ENCODE measurements at regions not wholly inside any gene's neighbourhood (a gene's known extent, or its start where the extent isn't known, plus 50 kb on each side); places are given as distances from the start of the nearest gene placed in this dataset.

GRCh38 chr1:34450325-34450724, 273.6 kb downstream of the C1orf94 start:
- TF ChIP-seq, protein P1, sequence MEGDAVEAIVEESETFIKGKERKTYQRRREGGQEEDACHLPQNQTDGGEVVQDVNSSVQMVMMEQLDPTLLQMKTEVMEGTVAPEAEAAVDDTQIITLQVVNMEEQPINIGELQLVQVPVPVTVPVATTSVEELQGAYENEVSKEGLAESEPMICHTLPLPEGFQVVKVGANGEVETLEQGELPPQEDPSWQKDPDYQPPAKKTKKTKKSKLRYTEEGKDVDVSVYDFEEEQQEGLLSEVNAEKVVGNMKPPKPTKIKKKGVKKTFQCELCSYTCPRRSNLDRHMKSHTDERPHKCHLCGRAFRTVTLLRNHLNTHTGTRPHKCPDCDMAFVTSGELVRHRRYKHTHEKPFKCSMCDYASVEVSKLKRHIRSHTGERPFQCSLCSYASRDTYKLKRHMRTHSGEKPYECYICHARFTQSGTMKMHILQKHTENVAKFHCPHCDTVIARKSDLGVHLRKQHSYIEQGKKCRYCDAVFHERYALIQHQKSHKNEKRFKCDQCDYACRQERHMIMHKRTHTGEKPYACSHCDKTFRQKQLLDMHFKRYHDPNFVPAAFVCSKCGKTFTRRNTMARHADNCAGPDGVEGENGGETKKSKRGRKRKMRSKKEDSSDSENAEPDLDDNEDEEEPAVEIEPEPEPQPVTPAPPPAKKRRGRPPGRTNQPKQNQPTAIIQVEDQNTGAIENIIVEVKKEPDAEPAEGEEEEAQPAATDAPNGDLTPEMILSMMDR (IDR thresholded peaks at IDR 0.05; ENCODE audit: borderline replicate concordance, extremely low read depth, low read length, poor library complexity, severe bottlenecking): no peak
- no peak for TF ChIP-seq EZH2 (IDR thresholded peaks at IDR 0.05; ENCODE audit: borderline replicate concordance, low read depth, low read length, severe bottlenecking)

All from DND-41 (cell line).